Retina (tissue), 1 donor: ENCODE measurements at regions not wholly inside any gene's neighbourhood (a gene's known extent, or its start where the extent isn't known, plus 50 kb on each side); places are given as distances from the start of the nearest gene placed in this dataset.
A peak's percentile ranks its signal among the peaks of the same experiment; 100 is the strongest.

Source experiments
- DNase-seq: peaks from one replicate; pipeline ENCODE4 v3.0.0-alpha.2; 2016

GRCh38 chr9:109549386-109549785 lies 51.3 kb upstream of the PTPN3 start:
- no peak for DNase-seq

DNA sequence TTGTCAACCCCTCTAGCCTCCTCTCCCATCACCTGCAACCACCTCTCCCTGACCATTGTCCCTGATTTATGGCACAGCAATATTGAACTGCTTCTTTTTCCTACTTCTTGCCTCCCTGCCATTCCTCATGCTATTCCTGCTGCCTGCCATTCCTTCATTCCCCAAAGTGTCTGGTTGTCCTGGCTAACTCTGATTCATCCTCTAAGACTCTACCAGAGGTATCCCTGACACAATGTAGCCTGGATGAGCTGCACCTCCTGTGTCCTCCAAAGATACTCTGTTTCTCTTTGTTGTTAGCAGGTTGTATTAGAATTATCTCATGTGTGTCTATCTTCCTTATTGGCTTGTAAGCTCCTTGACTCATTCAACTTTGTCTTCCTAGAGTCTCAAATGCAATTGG lies 53.5 kb upstream of the PTPN3 start:
- no peak for DNase-seq

DNA sequence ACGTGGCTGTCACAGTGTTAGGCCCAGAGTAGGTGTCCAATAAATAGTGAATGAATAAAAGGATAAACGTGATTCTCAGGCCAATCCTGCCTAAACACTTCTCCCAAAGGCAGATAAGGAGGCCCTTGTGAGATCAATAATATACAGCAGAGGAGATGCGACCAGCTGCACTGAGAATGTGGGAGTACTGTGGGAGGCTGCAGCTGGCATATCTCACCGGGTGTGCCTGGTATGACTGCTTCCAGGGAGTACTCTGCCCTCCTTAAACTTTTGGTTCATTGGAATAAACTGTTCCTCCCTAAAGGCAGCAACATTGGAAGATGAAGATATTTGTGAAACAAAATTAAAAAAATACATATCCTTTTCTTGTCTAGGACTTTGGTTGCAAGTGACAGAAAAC lies 57.1 kb upstream of the PTPN3 start:
- DNase-seq: no peak

- DNase-seq: no peak
Observed at GRCh38 chr9:109556061-109556460, 58.0 kb upstream of the PTPN3 start.

- DNase-seq: no peak
Observed at GRCh38 chr9:109556786-109557185, 58.7 kb upstream of the PTPN3 start.

GRCh38 chr9:109557481-109557880 lies 59.4 kb upstream of the PTPN3 start:
- DNase-seq: no peak

DNA sequence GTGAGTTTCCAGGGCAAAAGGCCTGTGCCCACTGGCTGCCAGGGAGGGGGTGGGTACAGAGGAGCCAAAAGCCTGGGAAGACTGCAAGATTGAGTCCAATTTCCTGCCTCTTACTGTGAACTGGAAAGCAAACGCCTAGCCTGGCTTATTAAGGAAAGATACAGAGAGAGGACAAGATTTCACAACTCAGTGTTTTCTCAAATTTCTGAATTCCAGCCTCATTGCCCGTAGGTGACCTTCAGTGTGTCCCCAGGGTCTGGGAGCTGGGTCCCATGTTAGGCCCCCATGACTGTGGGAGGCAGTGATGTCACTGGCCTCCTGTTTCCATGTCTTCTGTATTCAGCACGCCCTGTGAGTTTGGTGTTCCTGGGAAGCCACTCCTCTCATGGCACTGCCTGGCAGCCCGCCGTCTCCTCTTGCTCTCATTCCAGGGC lies 60.6 kb upstream of the PTPN3 start:
- no peak for DNase-seq

- DNase-seq: no peak
Observed at GRCh38 chr9:109560470-109561132, 62.5 kb upstream of the PTPN3 start.

DNA sequence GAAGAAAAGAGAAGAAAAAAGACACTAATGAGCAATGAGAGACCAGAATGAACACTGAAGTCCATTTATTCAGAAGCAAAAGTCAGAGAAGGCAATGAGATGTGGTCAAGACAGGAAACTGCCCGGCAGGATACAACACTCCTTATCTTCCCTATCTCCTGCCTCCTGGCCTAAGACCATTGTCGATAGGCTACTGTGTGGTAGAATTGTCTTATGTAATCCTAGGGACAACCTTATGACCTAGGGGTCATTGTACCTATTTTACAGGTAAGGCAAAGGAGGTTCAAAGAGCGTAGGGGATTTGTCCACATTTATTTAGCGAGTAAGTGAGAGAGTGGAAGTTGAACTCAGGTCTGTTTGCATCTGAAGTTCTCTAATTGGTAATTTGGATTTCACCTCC lies 63.0 kb upstream of the PTPN3 start:
- DNase-seq: no peak

GRCh38 chr9:109568089-109568488 lies 70.0 kb upstream of the PTPN3 start:
- no peak for DNase-seq

DNA sequence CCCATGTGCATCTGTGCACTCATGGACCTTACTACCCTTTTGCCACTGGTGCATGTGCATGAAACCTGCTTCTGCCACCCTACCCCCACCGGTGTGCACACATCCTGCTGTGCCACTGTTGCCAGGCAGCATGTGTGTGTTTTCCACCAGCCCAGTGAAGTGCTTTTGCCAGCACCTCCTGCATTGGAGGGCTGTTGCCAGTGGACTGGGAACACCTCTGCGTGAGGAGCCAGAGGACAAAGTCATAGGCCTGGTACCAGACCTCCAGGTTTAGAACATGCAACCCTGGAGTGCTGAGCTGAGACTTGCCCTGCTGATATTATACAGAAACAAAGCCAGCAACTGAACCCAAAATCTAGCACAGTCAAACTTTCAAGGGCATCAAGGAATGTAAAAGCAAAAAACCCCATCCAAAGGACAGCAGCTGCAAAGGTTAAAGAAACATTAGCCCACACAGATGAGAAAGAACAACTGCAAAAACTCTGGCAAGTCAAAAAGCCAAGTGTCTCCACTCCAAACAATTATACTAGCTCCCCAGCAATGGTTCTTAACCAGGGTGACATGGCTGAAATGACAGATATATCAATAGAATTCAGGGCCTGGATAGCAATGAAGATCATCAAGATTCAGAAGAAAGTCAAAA lies 70.6 kb upstream of the PTPN3 start:
- no peak for DNase-seq

DNA sequence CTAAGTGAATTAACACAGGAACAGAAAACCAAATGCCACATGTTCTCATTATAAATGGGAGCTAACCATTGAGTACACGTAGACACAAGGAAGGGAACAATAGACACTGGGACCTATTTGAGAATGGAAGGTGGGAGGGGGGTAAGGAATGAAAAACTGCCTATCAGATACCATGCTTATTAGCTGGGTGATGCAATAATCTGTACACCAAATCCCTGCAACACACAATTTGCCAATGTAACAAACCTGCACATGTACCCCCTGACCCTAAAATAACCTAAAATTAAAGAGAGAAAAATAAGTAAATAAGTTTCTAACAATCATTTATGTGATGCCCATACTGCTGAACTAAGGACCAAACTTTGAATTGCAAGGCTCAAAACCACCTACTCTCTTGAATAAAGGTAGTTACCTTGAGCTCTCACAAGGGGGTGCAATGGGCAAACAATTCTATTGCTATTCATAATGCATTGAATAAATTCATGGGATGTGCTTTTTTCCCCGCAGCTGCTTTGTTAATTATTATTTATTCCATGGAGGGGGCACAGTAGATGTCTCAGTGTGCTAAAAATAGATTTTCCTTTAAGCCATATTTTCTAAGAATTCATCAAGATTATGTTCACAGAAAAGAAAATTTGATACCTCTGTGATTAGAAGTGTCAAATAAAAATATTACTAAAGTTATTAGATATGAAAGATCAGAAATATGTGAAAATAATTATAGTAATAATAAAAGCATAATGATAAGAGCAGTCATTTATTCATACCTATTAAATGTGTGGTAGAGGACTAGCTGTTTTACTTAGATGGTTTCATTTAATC lies 76.2 kb upstream of the PTPN3 start:
- peak; percentile 38 for DNase-seq

DNA sequence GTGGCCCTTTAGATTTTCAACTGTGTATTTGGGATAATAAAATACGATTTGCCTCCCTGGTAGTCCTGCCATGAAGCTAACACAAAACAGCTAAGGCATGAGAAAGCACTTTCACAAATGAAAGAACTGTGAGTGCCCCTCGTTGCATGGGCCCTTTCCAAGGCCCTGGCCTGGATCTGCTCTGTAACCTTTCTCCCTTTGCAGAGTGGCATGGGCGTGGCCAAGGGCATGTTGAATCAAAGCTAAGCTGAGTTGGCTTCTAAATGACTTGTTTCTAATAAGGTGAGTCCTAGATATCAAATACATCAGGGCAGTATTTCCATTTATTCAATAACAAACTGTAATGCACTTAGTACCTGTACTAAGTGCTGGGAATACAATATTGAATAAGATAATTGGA lies 78.7 kb upstream of the PTPN3 start:
- DNase-seq: no peak

DNA sequence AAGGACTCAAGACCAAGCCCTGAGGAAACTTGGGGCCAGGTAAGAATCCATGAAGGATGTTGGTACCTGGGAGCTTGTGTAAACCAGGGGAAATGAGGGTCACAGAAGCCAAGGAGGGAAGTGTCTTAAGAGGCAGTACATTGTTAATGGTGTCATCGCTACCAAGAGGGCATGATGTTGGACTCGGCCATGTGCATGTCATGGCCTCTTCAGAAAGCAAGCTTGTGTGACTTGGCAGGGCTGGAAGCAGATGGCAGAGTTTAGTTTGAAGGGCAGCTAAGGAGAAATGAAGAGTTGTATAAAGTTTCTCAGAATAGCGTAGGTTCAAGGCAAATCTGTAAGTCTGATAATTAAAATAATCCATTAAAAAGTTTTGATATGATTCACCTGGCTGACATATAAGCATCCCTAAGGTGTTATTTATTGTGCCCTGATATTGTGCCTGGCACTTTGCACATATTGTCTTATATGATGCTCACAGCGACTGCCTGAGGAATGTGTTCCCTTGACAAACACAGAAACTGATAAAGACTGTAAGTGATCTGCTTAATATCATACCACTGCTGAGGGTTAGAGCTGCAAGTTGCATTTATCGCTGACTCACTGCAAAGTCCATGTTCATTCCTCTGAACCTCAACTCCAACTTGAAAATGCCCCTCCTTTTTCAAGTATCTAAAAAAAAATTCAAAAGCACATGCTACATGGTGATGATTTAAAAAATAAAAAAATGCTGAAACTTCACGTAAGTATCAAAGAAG lies 81.3 kb upstream of the PTPN3 start:
- DNase-seq: no peak

GRCh38 chr9:109582386-109582785 lies 84.3 kb upstream of the PTPN3 start:
- DNase-seq: no peak

- DNase-seq: no peak
Observed at GRCh38 chr9:109584205-109584604, 86.1 kb upstream of the PTPN3 start.

GRCh38 chr9:109585796-109586195 lies 87.7 kb upstream of the PTPN3 start:
- DNase-seq: no peak

GRCh38 chr9:109586993-109587392 lies 88.9 kb upstream of the PTPN3 start:
- DNase-seq: no peak

- DNase-seq: no peak
Observed at GRCh38 chr9:109588415-109588814, 90.3 kb upstream of the PTPN3 start.

DNA sequence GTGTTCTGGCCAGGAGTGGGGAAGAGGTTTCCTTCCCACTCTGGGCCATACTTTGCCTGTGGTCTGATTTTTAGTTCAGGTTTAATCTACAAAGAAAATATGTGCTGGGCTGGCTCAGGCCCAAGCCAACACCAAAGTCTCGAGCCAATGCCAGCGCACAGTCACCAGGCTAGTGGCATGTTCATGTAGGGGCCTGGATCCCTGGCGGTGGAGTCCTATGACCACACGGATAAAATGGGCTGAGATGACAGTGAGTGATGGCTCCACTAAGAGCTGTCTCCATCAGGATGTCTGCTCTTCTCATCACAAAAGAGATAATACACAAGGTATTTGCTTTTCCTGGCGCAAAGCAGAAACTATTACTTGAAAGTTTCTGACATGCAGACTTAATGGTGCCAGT lies 92.9 kb upstream of the PTPN3 start:
- no peak for DNase-seq

DNA sequence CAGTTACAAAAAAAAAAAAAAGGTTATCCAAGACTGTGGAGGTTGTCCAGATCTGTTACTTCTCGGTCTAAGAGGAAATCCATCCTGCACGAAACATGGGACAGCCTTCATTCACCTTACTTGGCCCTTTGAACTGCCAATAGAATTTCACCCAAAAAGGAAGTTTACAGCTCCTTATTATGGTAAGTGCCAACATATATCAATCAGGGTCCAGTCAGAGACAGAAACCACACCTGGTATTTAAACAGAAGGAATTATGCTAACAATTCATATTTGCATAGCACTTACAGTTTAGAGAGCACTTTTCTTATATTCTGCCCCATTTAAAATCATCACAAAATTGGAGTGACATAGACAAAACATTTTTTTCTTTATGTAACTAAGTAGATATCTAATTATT lies 93.6 kb upstream of the PTPN3 start:
- DNase-seq: no peak

- DNase-seq: no peak
Observed at GRCh38 chr9:109593612-109594011, 95.5 kb upstream of the PTPN3 start.

DNA sequence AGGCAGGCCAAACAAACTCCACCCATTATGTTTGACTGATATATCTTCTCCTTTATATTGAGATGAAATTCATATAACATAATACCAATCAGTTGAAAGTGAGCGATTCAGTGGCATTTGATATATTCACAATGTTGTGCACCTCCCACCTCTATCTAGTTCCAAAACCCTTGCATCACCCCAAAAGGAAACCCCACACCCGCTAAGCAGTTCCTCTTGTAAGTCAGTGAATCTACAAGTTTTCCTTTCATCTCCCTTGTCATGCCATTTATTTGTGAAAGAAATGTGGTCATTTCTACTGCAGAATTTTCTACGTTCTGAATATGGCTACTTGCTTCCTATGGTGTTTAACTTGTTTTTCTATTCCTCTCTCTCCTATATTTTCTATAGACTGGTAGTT lies 99.4 kb upstream of the PTPN3 start:
- no peak for DNase-seq
